Upper lobe of left lung (tissue), 4 donors: ENCODE measurements at regions not wholly inside any gene's neighbourhood (a gene's known extent, or its start where the extent isn't known, plus 50 kb on each side); places are given as distances from the start of the nearest gene placed in this dataset.

Source experiments
- CTCF ChIP-seq, 6 experiments: fragments of 450-650 bp in 4 of 6; fragments of 200-600 bp in 2 of 6; sonication (generic) in 2 of 6; IDR thresholded peaks; one replicate each; pipeline ENCODE4 v1.5.1; 2016 to 2019; ENCODE audit warnings: antibody characterized with exemption in 6 of 6
- EP300 ChIP-seq, 4 donors: sonication (generic); formaldehyde crosslinking; IDR thresholded peaks; one replicate each; pipeline ENCODE4 v1.5.1; 2017; ENCODE audit warnings: antibody characterized with exemption in 4 of 4, control low read depth in 2 of 4
- POLR2A ChIP-seq, 4 donors: fragments of 450-650 bp; IDR thresholded peaks; one replicate each; pipeline ENCODE4 v1.5.1; 2016 to 2017; ENCODE audit warnings: antibody characterized with exemption in 4 of 4, mild to moderate bottlenecking in 2 of 4
- POLR2AphosphoS5 ChIP-seq, 2 donors: sonication (generic); formaldehyde crosslinking; IDR thresholded peaks; one replicate each; pipeline ENCODE4 v1.5.1; 2017; ENCODE audit warnings: antibody characterized with exemption in 2 of 2

DNA sequence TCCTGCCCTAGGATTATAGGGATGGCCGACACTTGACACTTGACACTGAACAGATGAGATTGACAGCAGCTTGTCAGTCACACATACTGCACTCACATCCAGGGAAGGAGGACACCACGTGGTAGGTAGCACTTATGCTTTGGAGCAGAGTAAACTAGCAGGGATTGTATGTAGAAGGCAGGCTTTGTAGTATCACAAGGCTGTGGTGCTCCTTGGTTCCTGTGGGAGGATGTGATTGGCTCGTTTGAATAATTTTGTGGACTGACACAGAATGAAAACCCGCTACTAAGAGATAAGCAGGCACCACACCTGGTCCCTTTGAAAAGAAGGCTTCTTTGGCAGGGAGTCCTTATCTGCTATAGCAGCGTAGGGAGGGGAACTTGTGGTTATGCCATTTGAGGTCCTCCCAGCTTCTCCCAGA lies 63.6 kb upstream of the IL12B start:
- TF ChIP-seq POLR2A (IDR thresholded peaks at IDR 0.05) (no peak), CTCF (IDR thresholded peaks at IDR 0.05) (no peak), POLR2AphosphoS5 (IDR thresholded peaks at IDR 0.05) (no peak), EP300 (IDR thresholded peaks at IDR 0.05) (no peak)
